BE2C (cell line): ENCODE measurements at regions not wholly inside any gene's neighbourhood (a gene's known extent, or its start where the extent isn't known, plus 50 kb on each side); places are given as distances from the start of the nearest gene placed in this dataset.

ENCODE experiments used
- DNase-seq: peaks from one replicate; pipeline ENCODE4 v3.0.0-alpha.2; 2020
- H3K27me3 ChIP-seq: fragments of 250-450 bp; sonication (Bioruptor Pico); 2 replicates; pipeline ENCODE4 v1.5.1; 2020; ENCODE audit warnings: mild to moderate bottlenecking
- H3K36me3 ChIP-seq: fragments of 250-450 bp; sonication (Bioruptor Pico); 2 replicates; pipeline ENCODE4 v1.5.1; 2020; ENCODE audit warnings: mild to moderate bottlenecking
- H3K4me1 ChIP-seq: fragments of 250-450 bp; sonication (Bioruptor Pico); 2 replicates; pipeline ENCODE4 v1.5.1; 2020
- H3K4me3 ChIP-seq: 2 replicates; pipeline ENCODE4 v1.5.1; 2011; ENCODE audit warnings: low read depth, low read length
- H3K9me3 ChIP-seq: fragments of 250-450 bp; sonication (Bioruptor Pico); 2 replicates; pipeline ENCODE4 v1.5.1; 2020
- CTCF ChIP-seq: IDR thresholded peaks from 2 replicates; pipeline ENCODE4 v1.5.1; 2012; ENCODE audit warnings: mild to moderate bottlenecking, low read depth, low read length

- DNase-seq, result no peak
- Histone ChIP-seq H3K4me3 (no peak overlapping the region), H3K27me3 (no peaks in the 10 kb centered on the region), H3K4me1 (no peaks in the 10 kb centered on the region; the same call in 1 of the 2 replicates), H3K9me3 (no peaks in the 10 kb centered on the region), H3K36me3 (no peaks in the 10 kb centered on the region)
- TF ChIP-seq CTCF, result no peak
These were observed 53.4 kb upstream of the POMGNT2 start for GRCh38 chr3:43159131-43159875.

- peaks cover 12% of the 10 kb centered on the region for H3K4me1 ChIP-seq
- H3K9me3 ChIP-seq, result no peaks in the 10 kb centered on the region
- no peaks in the 10 kb centered on the region for H3K36me3 ChIP-seq
- no peak for TF ChIP-seq CTCF
- no peak for DNase-seq
- no peaks in the 10 kb centered on the region for H3K27me3 ChIP-seq
- H3K4me3 ChIP-seq, result no peak overlapping the region
These were observed 51.1 kb upstream of the POMGNT2 start for GRCh38 chr3:43156812-43157455.

GRCh38 chr3:43155464-43156121, 49.7 kb upstream of the POMGNT2 start:
- DNase-seq, result peak; percentile 63
- peak; percentile 62 for TF ChIP-seq CTCF
- H3K9me3 ChIP-seq, result no peaks in the 10 kb centered on the region
- no peak overlapping the region for H3K4me3 ChIP-seq
- no peaks in the 10 kb centered on the region for H3K36me3 ChIP-seq
- H3K27me3 ChIP-seq, result no peaks in the 10 kb centered on the region
- H3K4me1 ChIP-seq, result peaks cover 12% of the 10 kb centered on the region
